Calu3 (cell line): ENCODE measurements at regions not wholly inside any gene's neighbourhood (a gene's known extent, or its start where the extent isn't known, plus 50 kb on each side); places are given as distances from the start of the nearest gene placed in this dataset.

Experiments
- BruUV-seq: library from RNA; stranded (reverse); fragments of 400-500 nt; replicated peaks from 2 replicates; lab custom pipeline; 2021; lab: Mats Ljungman, UMichigan
- CTCF ChIA-PET: fragments of 300-600 bp; sonication (Branson Sonifier 250); formaldehyde crosslinking; loops from one replicate; lab custom pipeline; 2022; ENCODE audit warnings: antibody characterized with exemption; lab: Charles Lee
- DNase-seq: peaks from one replicate; pipeline ENCODE4 v3.0.0; 2022
- H3K27ac Mint-ChIP-seq: one replicate; pipeline ENCODE4 v1.8.0; 2022; ENCODE audit warnings: mixed read lengths; ENCODE audit not compliant: unreplicated experiment
- H3K27me3 Mint-ChIP-seq: one replicate; pipeline ENCODE4 v1.8.0; 2022; ENCODE audit warnings: mixed read lengths; ENCODE audit not compliant: unreplicated experiment
- H3K36me3 Mint-ChIP-seq: one replicate; pipeline ENCODE4 v1.8.0; 2022; ENCODE audit warnings: mild to moderate bottlenecking, moderate library complexity, mixed read lengths; ENCODE audit not compliant: insufficient read depth, unreplicated experiment
- H3K4me1 Mint-ChIP-seq: one replicate; pipeline ENCODE4 v1.8.0; 2022; ENCODE audit warnings: mild to moderate bottlenecking, low read depth, mixed read lengths; ENCODE audit not compliant: unreplicated experiment
- H3K4me3 Mint-ChIP-seq: one replicate; pipeline ENCODE4 v1.8.0; 2022; ENCODE audit warnings: mild to moderate bottlenecking, low read depth, moderate library complexity, mixed read lengths; ENCODE audit not compliant: unreplicated experiment
- H3K9me3 Mint-ChIP-seq: one replicate; pipeline ENCODE4 v1.8.0; 2022; ENCODE audit warnings: low read depth, mixed read lengths; ENCODE audit not compliant: unreplicated experiment
- CTCF ChIP-seq: fragments of 200-600 bp; IDR thresholded peaks from one replicate; pipeline ENCODE4 v1.8.0; 2022; ENCODE audit warnings: antibody characterized with exemption; ENCODE audit not compliant: unreplicated experiment
- intact Hi-C: fragments of 100-400 bp; cut with micrococcal nuclease; formaldehyde crosslinking; loops from one replicate; pipeline ENCODE4 v1.10.0; 2022; ENCODE audit not compliant: unreplicated experiment

DNA sequence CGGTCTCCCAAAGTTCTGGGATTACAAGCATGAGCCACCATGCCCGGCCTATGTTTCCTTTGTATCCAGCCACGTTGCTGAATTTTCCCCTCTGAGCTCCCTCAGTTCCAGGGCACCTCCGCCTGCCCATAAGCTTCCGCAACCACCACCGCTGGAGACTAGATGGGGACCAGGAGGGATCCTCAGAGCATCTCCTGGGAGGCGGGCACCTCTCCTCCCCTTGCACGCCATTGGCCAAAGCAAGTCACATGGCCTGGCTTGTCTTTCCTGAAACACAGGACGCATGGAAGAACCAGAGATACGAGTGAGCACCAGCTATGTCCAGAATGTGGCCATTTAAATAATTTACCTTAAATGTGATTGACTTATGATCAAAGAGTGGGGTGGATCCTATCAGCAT is 388.3 kb downstream of the BRD1 start:
- H3K9me3 Mint-ChIP-seq: peaks cover 2% of the 10 kb centered on the region
- no peaks in the 10 kb centered on the region for H3K4me1 Mint-ChIP-seq
- TF ChIP-seq CTCF: no peak
- intact Hi-C loops: no loop called here
- peaks cover 78% of the 10 kb centered on the region for H3K27me3 Mint-ChIP-seq
- H3K27ac Mint-ChIP-seq: no peak overlapping the region
- H3K4me3 Mint-ChIP-seq: no peak overlapping the region
- DNase-seq: no peak
- BruUV-seq: no TSS peak
- no peaks in the 10 kb centered on the region for H3K36me3 Mint-ChIP-seq
- CTCF ChIA-PET: no interaction called here

DNA sequence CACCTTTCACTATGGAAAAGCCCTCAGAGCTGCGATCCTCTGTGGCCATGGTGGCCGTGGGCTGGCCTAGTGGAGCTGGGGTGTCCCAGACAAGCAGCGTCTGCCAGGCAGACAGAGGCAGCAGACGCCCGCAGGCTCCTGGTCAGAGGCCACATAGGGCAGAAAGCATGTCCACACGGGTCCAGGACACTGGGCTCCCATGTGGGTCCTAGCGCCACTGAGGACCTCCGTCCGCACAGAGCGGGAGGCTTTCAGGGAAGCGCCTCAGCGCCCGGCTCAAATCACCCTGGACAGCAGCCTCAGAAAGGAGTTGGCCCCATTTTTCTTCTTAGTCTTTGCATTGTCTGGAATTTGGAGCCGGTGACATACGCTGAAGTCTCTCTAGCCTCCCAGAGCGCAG is 389.7 kb downstream of the BRD1 start:
- H3K4me1 Mint-ChIP-seq: no peaks in the 10 kb centered on the region
- CTCF ChIA-PET: interaction anchor here (1.5 kb wide), 1 partner anchor 195 kb away, joined by 3 read pairs; no protein-coding TSS in a partner anchor
- H3K36me3 Mint-ChIP-seq: no peaks in the 10 kb centered on the region
- H3K27me3 Mint-ChIP-seq: peaks cover 80% of the 10 kb centered on the region
- intact Hi-C loops: no loop called here
- H3K4me3 Mint-ChIP-seq: no peak overlapping the region
- peaks cover 2% of the 10 kb centered on the region for H3K9me3 Mint-ChIP-seq
- no peak for DNase-seq
- no peak overlapping the region for H3K27ac Mint-ChIP-seq
- TF ChIP-seq CTCF: no peak
- BruUV-seq: no TSS peak

DNA sequence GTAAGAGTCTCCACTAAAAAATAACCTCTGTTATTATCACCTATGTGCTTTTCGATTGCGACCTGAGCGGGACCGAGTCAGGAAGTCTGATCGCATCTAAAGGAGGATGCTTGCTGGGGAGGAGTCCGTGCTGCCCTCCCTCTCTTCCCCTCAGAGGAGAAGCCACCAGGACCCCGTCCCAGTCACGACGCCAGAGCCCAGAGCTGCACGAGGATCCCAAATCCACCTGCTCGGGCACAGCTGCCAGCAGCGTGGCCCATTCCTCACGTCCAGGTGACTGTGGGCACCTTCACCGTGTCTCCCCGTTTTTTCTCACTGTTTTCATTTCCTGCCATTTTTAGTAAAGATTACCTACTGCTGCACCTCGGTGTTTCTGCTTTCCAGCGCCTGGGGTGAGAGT is 390.3 kb downstream of the BRD1 start:
- no peak for TF ChIP-seq CTCF
- H3K4me3 Mint-ChIP-seq: no peak overlapping the region
- H3K4me1 Mint-ChIP-seq: no peaks in the 10 kb centered on the region
- intact Hi-C loops: no loop called here
- no TSS peak for BruUV-seq
- H3K9me3 Mint-ChIP-seq: peaks cover 2% of the 10 kb centered on the region
- H3K36me3 Mint-ChIP-seq: no peaks in the 10 kb centered on the region
- DNase-seq: no peak
- H3K27ac Mint-ChIP-seq: no peak overlapping the region
- CTCF ChIA-PET: interaction anchor here (1.5 kb wide), 1 partner anchor 195 kb away, joined by 3 read pairs; no protein-coding TSS in a partner anchor
- peaks cover 85% of the 10 kb centered on the region for H3K27me3 Mint-ChIP-seq

- Mint-ChIP-seq H3K4me1 (no peaks in the 10 kb centered on the region), H3K9me3 (peaks cover 1% of the 10 kb centered on the region), H3K4me3 (no peak overlapping the region), H3K27ac (no peak overlapping the region), H3K36me3 (no peaks in the 10 kb centered on the region), H3K27me3 (peaks cover 76% of the 10 kb centered on the region)
- no TSS peak for BruUV-seq
- no peak for TF ChIP-seq CTCF
- intact Hi-C loops: no loop called here
- CTCF ChIA-PET: no interaction called here
- DNase-seq: no peak
Observed at GRCh38 chr22:49436056-49436455, 391.6 kb downstream of the BRD1 start.
